HG03354 (cell line): ENCODE measurements at regions not wholly inside any gene's neighbourhood (a gene's known extent, or its start where the extent isn't known, plus 50 kb on each side); places are given as distances from the start of the nearest gene placed in this dataset.

ENCODE experiments used
- ATAC-seq: cut with Tn5 transposase; IDR thresholded peaks from one replicate; pipeline ENCODE4 v1.9.1; 2021; ENCODE audit warnings: mild to moderate bottlenecking; ENCODE audit not compliant: unreplicated experiment, poor library complexity, severe bottlenecking

DNA sequence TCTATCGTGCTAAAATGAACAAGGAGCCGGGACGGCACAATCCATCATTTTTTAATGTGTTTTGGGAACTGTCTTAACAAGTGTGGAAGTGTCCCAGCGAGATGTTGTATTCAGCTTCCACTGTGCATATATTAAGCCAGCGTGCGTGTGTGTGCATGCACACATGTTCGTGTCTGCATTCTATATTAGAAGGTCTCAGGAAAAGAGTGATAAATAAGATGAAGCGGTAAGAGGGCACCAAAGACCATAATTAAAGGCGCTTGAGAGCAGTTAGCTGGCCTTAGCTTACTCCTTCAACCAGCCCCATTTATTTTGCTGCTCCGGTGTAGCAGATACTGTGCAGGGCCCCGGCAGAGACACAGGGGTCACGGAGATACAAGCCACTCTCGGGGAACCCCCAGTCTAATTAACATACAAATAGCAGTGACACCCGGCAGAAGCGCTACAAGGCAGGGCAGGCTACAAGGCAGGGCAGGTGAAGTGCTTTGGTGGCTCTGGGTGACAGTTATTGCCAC lies 206.5 kb upstream of the RREB1 start:
- ATAC-seq: no peak

DNA sequence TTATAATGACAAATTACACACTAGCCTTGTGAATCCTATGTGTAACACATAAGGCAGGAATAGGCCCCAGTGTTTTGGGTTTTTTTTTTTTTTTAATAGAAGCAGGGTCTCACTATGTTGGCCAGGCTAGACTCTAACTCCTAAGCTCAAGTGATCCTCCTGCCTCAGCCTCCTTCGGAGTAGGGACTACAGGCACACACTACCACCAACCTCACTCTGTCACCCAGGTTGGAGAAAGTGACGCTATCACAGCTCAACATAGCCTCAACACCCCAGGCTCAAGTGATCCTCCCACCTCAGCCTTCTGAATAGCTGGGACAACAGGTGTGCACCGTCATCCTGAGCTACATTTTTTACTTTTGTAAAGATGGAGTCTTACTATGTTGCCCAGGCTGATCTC lies 205.8 kb upstream of the RREB1 start:
- ATAC-seq: no peak

DNA sequence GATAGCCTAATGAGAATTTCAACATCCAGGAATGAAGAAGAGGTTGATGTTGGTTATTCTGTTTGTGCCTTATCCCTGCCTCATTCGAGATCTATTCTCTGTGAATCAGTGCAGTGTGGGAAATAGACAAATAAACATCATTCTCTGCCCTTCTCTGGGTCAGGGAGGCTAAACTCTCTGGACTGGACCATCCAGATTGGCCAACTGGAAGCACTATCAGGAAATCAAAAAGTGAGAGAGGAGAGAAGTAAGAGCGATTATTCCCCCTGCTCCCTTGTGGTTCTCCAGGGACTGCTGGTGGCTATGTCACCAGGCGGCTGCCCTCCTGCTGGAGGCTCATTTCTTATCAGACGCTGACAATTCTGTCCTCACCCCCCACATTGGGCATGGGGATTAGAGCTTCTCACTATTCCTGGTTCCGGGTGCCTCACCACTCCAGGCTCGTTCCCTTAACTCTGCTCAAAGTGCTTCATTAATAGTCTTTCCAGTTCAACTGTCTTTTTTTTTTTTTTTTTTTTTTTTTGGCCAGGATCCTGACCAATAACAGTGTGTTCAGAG lies 201.7 kb upstream of the RREB1 start:
- no peak for ATAC-seq

DNA sequence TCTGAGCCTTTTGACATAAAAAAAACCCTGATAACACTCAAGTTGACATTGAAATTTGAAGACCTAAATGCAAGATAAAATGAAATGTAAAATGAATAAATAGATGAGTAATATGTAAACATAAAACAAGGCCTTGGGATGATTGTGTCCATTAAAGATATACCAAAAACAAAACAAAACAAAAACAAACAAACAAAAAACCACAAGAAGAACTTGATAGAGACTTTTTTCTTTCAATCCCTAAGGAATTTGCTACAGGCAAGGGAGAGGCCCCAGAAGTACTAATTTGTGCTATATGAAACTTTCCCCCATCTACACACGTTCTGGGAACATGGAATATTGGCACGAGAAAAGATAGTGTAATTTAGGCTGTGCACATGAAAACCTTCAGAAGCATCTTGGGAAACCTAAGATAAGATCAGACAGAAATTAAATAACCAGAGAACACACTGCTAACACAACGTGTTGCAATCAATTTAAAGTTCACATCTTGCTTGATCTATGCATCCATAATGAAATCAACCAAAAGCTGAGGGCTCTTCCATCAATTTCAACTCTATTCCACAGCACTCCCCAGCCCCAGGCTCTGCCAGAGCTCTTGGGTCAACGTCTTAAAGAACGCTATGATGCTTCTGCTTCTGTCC lies 201.1 kb upstream of the RREB1 start:
- no peak for ATAC-seq

DNA sequence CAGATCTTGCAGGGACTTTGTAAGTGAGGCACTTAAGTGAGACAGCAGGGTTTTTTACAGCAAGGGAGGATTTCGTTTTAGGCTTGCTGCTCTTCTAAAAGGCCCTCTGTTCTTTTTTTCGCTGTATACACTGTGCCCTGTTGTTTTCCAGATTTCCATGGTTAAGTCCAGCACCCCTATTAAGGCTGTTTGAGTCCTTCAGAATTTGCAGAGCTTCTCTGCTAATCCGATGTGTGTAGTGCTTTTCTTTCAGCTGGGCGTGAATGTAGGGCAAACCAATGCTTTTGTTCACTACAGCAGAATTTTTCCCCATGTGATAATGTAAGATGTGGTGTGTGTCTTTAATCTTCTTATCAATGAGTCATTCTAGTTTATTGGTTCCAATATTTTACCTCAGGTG lies 200.5 kb upstream of the RREB1 start:
- ATAC-seq: no peak

DNA sequence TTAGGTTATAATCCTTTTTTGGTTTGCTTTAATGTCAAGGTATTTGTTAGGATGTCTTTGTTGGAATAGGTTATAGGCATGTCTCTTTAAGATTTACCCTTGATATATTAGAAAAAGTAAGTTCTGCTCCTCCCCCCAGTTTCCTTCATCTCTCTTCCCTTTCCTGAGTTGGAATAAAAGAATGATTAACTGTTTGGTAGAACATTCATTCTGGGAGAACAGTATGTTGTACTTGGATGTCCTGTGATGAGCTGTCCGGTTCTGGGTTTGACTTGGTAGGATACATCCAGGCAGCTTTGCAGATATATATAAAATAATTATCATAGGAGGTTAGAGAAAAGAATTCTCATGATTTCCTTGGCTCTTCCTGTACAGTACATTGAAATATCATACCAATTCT lies 199.6 kb upstream of the RREB1 start:
- no peak for ATAC-seq

DNA sequence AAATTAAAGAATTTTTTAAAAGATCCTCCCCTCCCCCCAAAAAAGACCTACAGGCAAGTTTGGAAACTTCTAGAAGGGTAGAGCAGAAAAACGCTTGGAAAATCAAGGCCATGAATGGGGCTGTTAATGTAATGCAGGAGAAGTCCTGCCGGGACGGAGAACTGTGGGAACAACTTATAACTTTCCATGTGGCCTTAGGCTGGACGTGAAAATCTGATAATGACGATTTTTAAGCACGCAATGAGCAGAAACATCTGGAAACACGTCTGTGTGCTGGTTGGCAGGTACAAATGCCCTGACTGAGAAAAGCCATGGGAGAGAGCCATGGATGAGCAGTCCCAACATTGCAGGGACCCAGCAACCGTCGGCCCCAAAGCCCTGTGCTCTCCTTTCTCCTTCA lies 198.7 kb upstream of the RREB1 start:
- ATAC-seq: no peak

- no peak for ATAC-seq
Measured at GRCh38 chr6:6910734-6911295, 196.9 kb upstream of the RREB1 start.

GRCh38 chr6:6911391-6911790 lies 196.4 kb upstream of the RREB1 start:
- ATAC-seq: no peak

GRCh38 chr6:6912817-6913744 lies 194.7 kb upstream of the RREB1 start:
- no peak for ATAC-seq

- ATAC-seq: no peak
Measured at GRCh38 chr6:6915219-6915618, 192.5 kb upstream of the RREB1 start.

DNA sequence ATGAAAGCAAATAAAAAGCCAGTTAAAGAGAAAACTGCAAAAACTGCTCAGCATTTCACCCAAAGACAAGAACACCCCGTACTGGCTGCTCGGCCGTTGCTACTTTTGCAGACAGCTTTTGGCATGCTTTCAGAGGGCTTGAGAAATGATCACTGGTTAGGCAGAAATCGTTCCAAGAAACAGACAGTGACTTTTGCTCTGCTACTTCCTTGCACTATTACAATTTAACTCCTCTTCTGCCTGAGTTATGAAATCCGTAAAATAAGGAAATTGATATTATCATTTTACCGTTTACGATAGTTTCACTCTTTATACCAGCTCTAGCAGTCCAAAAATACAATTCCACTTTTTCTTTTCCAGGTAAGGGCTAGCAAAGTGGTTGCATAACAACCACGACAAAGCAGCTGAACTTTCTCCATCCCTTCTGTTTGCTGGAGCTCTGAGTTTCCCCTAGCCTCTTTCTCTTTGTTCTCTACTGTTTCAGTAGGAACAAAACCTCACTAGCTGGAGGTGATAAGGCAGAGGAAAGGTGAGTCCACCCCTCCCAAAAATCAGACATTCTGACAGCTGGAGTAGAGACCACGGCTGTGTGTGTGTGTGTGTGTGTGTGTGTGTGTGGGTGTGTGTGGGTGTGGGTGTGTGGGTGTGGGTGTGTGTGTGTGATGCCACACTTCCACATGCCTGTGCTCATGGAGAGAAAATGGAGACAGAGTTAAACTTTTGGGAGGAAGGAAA lies 191.8 kb upstream of the RREB1 start:
- no peak for ATAC-seq

- no peak for ATAC-seq
Measured at GRCh38 chr6:6916598-6916997, 191.2 kb upstream of the RREB1 start.

GRCh38 chr6:6918216-6918983 lies 189.4 kb upstream of the RREB1 start:
- peak; percentile 88 for ATAC-seq

- ATAC-seq: no peak
Measured at GRCh38 chr6:6919173-6919572, 188.6 kb upstream of the RREB1 start.

GRCh38 chr6:6920114-6920986 lies 187.4 kb upstream of the RREB1 start:
- ATAC-seq: no peak

DNA sequence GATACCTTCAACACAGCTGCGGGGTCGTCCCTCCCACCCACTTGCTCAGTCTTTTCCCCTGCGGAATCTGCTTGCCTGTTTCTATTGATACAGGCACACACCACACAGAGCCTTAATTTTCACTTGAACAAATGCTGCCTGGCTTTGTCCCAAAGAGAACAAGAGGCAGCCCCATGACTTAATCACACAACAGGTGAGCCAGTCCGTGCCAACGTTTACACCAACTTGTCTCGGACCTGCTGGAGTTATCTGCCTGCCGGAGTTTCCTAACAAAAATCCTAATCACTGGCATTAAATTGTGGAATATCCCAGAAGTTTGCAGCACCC lies 186.8 kb upstream of the RREB1 start:
- no peak for ATAC-seq

- ATAC-seq: no peak
Measured at GRCh38 chr6:6922166-6922565, 185.6 kb upstream of the RREB1 start.
